ENCODE measurements at regions not wholly inside any gene's neighbourhood (a gene's known extent, or its start where the extent isn't known, plus 50 kb on each side); places are given as distances from the start of the nearest gene placed in this dataset.

DNA sequence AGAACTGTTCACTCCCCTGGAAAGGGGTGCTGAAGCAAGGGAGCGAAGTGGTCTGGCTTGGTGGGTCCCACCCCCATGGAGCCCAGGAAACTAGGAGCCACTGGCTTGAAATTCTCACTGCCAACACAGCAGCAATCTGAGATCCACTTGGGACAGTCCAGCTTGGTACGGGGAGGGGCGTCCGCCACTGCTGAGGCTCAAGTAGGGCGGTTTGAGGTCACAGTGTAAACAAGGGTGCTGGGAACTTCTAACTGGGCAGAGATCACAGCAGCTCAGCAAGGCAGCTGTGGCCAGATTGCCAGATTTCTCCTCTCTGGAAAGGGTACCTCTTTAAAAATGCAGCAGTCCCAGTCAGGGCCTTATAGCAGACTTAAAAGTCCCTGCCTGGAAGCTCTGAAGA is 53.9 kb upstream of the GALNTL6 start:
- no peak for DNase-seq

DNA sequence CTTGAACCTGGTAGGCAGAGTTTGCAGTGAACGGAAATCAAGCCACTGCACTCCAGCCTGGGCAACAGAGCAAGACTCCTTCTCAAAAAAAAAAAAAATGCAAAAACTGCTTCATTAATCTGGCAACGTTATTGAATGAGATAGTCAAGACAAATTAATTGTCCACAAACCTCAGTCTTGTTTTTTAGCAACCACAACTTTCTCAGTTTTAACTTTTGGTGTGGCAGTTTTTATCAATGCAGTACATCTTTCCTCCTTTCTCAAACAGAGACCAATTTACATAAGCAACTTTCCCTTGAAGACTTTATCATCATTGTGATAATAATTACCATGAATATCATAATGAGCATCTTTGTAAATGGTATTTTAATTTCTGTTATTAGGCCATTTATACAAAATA is 61.7 kb upstream of the GALNTL6 start:
- no peak for DNase-seq

DNA sequence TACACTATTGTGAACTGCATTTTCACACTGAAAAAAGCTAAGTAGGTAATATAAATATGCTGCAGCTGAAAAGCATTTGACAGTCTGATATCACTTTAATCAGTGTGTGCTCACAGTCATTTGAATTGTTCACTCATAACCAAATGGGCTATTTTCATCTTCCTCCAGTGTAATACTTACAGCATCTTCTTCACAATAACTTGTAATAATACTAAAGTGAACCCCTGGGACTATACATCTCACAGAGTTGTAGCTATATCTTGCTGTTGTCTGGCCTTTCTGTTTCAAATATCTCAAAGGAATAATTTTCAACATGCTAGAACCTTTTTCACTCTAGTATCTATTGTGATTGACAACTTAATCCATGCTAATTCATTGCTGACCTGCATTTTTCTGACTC is 66.8 kb upstream of the GALNTL6 start:
- no peak for DNase-seq

DNA sequence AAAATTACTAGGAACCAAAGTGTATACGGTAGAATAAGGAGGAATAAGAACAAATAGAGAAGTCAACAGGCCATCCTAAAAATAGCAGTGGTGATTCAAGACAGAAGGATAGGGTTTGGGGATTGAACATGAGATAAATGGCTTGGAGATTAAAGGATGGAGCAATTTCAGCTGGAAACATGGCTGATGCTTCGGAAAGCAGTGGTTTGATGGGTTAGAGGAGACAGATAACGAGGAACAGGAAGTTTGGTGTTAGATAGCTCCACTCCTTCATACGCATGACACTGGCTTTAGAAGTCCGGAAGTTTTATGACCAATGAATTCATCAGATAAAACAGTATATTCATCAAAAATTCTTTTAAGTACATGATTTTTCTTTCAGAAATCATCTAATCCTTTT is 70.8 kb upstream of the GALNTL6 start:
- no peak for DNase-seq

DNA sequence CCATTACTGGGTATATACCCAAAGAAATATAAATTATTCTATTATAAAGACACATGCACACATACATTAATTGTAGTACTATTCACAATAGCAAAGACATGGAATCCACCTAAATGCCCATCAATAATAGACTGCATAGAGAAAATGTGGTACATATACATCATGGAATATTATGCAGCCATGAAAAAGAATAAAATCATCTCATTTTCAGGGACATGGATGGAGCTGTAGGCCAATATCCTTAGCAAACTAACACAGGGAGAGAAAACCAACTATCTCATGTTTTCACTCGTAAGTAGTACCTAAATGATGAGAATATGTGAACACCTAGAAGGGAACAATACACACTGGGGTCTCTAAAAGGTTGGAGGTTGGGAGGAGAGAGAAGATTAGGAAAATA is 86.0 kb upstream of the GALNTL6 start:
- DNase-seq: no peak

DNA sequence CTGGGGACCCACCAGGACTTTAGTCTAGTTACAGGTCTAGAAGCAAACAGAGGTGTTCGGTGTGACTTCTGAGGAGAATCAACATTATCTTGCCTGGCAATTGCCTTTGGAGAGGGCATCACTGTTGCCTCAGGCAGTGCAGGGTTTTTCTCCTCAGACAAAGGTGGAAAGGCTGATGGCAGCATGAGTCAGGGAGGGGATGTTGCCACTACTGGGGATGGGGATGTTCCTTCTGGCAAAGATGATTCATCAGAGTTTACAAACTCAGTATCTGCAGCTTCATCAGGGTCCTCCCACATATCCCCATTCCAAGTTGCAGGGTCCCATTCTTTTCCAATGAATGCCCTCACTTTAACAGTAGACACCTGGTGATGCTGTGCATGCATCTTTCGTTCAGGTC is 91.3 kb upstream of the GALNTL6 start:
- DNase-seq: no peak

- DNase-seq: no peak
These were observed 93.5 kb upstream of the GALNTL6 start for GRCh38 chr4:171719691-171720090.

DNA sequence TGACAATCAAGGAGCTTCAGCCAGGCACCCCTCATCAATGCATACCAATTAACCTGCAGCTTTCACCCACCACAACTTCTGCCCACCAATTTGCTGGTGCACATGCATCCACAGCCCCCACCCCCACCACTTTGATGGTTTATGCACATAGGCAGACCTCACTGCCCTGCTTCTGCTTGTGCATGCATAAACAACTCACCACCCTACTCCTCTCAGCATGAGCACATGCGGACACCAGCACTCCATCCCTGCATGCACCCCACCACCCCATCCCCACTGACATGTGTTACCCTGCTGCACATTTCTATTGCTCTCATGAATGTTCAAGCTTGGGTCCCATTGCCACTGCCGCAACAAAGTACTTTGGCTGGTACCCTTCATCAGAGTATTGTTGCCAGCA is 94.5 kb upstream of the GALNTL6 start:
- no peak for DNase-seq

DNA sequence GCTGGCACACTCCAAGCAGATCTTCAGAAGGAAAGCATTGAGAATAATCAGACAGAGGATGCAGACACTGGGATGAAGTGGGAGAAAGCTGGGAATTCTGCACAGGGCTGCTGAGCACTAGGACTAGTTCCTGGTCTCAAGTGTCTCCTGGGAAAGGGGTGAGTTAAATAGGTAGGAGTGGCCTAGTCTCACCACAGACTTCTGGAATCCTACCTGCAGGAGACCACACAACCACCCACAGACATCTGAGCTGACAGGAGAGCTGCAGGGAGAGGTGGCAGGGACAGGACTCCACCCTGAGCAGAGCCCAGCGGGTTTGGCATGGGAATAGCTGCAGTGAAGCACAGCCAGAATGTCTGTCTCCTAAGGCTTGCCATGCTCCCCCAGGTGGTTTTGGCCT is 95.1 kb upstream of the GALNTL6 start:
- DNase-seq: no peak

DNA sequence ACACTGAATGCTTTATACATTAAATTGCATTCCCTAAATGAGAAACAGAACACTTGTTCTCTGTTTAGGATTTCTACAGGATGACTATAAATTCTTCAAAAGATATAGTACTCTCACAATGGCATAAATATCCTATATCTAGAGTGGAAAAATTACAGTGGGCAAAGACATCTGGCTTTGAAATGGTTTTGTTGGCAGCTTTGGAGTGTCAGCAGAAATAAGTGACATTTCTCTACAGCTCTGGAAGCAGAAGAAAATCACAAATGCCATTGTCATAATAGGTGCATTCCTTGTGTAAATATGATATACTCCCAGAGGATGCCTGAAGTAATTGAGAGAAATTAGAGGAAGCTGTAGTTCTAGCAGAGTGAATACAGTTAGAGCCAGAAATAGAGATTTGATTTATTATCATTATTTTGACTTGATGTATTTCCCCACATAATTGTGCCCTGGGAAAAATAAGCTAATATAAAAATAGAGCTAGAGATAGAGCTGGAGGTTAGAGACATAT is 95.9 kb upstream of the GALNTL6 start:
- no peak for DNase-seq

DNA sequence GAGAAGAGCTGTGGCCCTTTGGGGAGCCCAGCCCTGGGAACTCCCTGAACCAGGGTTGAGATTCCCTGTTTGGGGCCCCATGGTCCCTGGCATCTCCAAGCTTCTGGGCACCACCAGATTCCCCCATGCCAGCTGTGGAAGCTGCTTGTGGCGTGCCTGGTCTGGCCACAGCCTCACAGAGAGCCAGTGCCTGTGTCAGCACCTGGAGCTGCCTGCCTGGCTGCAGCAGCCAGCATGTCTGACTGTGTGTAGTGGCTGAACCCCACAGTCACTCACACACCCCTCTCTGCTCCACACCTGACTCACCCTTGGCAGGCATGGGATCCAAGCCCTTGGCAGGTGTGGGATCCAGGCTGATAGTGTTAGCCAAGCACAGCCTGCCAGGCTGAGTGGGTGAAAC is 97.2 kb upstream of the GALNTL6 start:
- no peak for DNase-seq

GRCh38 chr4:171714791-171715454 is 98.3 kb upstream of the GALNTL6 start:
- no peak for DNase-seq

- DNase-seq: no peak
These were observed 102.5 kb upstream of the GALNTL6 start for GRCh38 chr4:171710743-171711142.

GRCh38 chr4:171676555-171677215 is 136.5 kb upstream of the GALNTL6 start:
- DNase-seq: no peak

GRCh38 chr4:171674781-171675180 is 138.4 kb upstream of the GALNTL6 start:
- DNase-seq: no peak

DNA sequence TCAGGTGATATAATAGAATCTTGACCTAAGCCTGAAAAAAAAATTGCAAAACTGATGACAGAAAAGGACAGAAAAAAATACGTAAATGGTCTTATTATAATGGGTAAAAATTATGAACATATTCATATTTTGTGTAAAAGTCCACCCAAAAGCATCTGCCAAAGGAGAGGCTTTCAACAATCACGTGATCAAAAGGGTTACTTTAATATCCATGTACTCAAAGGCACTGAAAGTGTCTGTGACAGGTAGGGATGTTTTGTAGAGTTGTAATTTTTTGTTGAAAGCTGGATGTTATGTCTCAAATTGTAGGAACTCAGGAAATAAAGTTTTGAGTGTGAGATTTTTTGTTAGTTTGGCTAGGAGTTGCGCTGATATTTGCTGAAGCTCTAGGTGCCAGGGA is 144.8 kb upstream of the GALNTL6 start:
- no peak for DNase-seq

- DNase-seq: no peak
These were observed 145.3 kb upstream of the GALNTL6 start for GRCh38 chr4:171667906-171668305.

GRCh38 chr4:171651071-171651470 is 162.1 kb upstream of the GALNTL6 start:
- DNase-seq: no peak

GRCh38 chr4:171650543-171650942 is 162.7 kb upstream of the GALNTL6 start:
- no peak for DNase-seq

- no peak for DNase-seq
These were observed 164.3 kb upstream of the GALNTL6 start for GRCh38 chr4:171648926-171649325.

GRCh38 chr4:171646984-171647383 is 166.2 kb upstream of the GALNTL6 start:
- DNase-seq: no peak

DNA sequence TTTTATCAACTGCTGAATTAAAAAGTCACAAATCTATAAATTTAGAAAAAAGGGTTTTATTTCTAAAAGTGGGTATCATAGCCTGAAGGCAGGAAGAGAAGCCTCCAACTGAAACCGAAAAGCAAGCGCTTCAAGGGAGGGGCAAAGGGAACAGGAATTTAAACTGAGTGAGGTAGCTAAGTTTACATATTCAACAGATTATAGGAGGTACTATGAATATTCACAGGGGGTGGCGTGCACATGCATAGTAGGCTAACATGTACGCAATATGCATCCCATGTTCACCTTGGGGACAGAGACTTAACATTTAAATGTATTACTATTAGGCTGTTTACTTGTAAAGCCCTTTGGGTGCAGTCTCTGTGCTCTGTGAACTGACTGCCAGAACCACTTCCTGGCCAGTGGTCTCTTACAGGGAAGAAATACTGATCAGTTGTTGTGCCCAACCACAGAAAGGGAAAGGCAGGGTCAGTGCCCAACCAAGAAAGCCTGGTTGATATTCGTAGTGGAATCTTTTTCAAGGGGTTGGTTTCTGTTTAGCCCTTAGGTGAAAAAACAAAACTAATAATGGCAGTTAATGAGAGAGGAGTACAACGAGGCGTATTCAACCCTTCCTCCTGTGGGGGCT is 168.7 kb upstream of the GALNTL6 start:
- DNase-seq: no peak

DNA sequence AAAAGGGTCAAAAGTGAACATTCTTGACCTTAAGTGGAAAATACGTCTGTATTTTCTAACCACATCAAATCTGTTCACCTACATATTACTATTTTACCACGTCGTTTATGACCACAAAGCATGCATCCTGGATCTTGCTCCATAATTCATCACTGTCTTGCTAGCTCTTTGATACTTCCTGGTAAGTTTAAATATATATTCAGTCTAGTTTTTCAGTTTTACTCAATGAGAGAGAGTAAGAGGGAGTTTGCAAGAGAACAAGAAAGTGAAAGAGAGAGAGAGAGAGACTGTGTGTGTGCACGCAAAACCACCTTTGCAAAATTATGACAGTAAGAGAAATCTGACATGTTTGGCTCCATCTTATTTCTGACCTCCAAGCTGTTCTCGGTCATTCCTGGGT is 173.7 kb upstream of the GALNTL6 start:
- DNase-seq: no peak

GRCh38 chr4:171636606-171637005 is 176.6 kb upstream of the GALNTL6 start:
- DNase-seq: no peak

Data from kidney glomerular epithelial cell (primary cell).